GM19463 (cell line): ENCODE measurements at regions not wholly inside any gene's neighbourhood (a gene's known extent, or its start where the extent isn't known, plus 50 kb on each side); places are given as distances from the start of the nearest gene placed in this dataset.

Experiments
- ATAC-seq: cut with Tn5 transposase; IDR thresholded peaks from one replicate; pipeline ENCODE4 v1.9.1; 2021; ENCODE audit warnings: mild to moderate bottlenecking, moderate library complexity; ENCODE audit not compliant: unreplicated experiment

DNA sequence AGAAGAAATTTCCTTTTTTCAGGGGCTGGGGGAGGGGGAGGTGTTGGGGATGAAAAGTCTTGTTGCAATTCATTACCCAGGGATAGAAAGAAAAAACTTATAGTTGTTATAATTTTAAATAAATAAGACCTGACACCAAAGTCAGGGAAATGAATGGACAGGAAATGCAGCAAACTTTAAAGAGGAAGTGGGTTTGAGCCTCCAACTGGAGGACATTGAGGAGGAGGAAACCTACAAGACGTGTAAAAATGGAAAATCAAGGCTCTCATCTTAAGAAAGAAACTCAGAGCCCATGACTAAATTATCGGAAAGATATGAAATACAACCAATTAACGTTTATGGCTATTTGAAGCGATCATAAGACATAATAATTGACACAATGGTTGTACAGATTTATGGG, 54.4 kb downstream of the NIBAN1 start:
- no peak for ATAC-seq

DNA sequence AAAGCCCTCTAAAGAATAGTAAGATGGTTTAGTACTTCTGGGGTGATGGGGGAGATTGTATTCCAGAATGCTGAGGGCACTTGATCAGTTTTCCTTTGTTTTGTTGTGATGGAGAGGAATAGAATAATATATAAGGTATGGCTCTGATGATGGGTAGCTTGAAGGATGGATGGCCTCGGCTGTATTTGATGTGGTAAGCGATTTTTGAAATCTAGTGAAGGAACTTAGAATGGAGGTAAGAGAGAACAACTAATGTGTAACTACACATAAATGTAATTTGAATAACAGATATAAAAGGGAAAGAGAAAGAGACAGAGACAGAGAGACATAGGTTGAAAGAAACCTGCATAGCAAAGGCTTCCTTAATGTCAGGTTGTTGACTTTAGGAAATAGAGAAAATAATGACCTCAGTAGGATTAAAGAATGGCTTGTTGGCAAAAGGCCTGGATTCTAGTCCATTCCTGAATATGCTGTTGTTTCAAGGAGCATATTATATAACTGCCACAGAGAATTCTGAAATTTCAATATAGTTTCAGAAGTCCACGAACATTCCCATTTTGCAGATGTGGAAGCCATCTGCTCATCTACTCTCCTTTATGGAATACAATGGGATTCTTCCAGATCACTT, 58.7 kb downstream of the NIBAN1 start:
- no peak for ATAC-seq

DNA sequence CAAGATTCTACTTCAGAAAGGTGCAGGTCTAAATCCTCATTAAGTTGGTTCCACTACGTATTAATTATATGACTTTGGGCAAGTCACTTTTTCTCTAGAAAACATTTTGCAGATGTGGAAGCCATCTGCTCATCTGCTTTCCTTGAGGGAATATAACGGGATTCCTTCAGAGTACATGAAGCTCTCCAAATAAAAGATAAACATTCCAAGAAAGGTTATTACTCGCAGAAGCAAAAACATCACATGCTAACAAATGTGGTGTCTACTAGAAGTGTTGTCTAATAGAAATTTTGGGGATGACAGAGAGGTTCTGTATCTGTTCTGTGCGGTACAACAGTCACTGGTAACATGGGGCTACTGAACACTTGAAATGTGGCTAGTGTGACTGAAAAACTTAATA, 60.2 kb downstream of the NIBAN1 start:
- no peak for ATAC-seq

DNA sequence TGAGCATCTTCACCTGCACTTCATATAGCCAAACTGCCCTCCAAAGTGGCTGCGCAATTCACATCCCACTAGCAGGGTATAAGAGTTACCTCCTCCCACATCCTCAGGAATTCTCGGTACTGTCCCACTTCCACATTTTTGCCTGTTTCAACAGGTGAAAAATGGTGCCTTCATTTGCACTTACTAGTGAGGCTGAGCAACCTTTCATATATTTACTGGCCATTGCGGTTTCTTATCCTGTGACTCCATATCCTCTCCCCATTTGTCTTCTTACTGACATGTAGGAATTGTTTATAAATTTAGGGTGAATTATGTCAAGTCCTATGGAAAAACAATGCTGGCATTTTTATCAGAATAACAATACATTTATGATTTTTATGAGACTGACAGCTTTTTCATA, 61.9 kb downstream of the NIBAN1 start:
- ATAC-seq: no peak

DNA sequence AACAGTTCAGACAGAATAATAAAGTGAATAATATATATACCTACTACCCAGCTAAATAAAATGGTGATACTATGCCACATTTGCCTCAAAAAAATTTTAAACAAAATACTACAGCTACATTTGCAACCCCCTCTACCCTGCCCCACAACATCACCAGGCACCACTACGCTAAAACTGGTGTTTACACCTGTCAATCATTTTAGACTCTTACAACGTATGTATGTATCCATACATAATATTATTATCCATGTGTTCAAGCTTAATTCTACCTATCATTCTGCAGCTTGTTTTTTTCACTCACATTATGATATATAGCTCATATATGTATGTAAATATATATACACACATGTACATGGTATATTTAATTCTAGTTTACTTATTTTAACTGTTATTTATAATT, 62.5 kb downstream of the NIBAN1 start:
- ATAC-seq: no peak

DNA sequence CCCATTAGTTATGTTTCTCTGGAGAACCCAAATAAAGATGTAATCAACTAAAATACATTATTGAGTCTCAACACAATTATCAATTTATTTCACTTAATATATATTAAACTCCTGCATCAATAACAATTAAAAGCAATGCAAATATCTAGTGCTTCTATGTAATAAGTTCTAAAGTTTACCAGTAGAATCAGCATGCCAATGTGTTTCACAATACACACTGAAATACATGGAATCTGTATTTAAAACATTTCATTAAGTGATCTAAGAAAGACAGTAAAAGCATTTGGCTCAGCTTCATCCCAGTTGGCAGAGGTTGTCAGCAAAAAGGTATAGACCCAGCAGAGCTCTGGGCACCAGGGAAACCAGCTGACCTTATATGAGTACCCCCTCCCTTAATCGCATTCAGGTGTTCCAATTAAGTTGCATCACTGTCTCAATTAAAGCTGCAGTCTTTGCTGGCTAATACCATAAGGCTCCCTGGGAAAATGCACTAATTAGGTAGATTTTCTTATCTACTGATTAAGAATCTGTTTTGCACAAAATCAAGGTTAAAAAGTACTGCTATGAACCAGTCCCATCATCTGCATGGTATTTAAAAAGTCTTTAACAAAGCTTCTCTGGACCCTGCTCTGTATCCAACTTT, 63.1 kb downstream of the NIBAN1 start:
- ATAC-seq: no peak

DNA sequence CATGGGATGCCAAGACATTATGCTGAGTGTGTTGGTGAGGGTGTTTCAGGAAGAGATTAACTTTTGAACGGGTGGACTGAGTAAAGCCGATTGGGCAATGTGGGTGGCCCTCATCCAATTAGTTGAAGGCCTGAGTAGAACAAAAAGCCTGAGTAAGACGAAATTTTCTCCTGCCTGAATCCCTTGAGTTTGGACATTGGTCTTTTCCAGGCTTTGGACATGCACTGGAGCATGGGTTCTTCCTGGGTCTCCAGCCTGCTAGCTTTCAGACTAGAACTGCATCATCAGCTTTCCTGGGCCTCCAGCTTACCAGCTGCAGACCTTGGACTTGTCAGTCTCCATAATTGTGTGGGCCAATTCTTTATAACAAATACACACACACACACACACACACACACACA, 63.6 kb downstream of the NIBAN1 start:
- no peak for ATAC-seq

DNA sequence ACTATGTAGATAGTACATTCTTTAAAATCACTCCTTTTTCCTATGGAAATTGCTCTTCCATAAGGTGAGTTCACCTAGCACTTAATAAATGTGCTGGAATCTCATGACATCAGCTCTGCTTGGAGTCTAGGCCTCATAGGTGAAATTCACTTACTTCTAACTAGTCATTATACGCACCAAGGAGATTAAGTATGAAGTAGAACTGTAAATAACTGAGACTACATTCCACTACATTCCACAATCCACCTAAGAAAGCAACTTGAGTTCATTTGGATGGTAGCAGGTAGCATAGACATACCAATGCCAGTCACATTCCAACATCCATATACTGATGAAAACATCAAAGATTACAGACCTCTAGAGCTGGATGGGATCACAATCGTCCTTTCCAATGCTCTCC, 64.3 kb downstream of the NIBAN1 start:
- ATAC-seq: no peak

DNA sequence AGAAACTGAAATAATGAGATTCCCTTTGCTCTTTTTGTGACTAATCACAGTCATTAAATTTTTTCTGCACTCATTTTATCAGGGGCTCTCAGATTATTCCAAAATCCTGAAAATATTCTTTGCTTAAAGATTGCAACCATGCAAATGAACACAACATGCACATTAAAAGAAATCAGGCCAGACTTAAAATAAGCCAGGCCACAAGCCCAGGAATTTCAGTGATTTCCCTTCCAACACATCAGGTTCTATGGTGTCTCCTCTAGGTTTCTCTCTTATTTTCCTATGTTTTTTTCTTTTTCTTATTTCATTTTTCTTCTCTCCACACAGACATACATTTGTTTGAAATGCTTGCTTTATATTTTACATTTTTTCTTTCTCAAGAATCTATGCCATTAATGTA, 65.3 kb downstream of the NIBAN1 start:
- no peak for ATAC-seq

DNA sequence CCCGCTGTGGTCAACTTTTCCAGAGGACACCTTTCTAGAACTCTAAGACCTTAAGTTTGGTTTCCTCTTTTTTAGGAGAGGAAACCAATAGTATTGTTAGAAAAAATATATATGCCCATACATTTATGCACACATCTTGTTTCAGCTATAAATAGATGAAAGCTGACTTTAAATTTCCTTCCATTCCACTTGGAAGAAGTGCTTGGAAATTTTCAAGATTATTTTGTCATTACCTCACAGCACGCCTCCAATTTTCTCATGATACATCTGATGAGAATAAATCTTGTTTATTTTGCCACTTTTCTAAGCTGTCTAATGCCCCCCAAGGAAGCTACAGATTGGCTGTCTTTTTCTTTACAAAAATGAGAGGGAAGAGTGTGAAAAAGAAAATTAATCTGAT, 65.8 kb downstream of the NIBAN1 start:
- no peak for ATAC-seq

DNA sequence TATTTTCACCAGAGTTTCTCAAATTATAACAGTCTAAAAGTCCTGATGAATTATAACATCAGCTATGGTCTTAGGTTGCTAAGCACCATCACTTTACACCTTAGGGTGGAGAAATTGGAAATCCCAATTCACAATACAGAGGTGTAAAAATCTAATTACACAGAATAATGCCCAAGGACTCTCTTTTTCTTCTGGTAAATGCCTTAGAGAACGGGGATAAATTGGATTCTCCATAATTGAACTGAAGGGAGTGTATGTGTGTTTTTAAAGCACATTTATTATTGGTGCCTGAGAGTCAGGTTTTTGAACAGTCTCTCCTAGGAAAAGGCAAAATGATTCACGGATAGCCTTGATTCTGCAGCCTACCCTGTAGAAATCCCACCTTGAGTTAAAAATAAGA, 66.8 kb downstream of the NIBAN1 start:
- ATAC-seq: no peak

DNA sequence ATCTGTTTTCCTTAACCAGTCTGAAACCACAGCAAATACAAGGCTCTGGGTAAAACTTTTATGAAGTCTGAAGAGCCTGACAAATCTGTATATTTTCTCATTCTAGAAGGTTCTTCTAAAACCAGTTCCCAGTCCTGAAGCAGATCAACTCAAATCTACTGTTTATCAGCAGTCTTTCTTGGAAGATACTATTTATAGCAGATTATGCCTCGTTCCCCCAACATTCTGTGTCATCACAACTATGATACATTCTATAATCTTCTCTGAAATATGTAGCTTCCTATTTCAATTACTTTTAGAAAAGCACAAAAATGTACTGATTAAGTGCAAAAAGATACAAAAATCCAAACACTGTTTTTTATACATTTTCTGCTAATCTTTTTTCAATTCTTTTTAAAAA, 67.5 kb downstream of the NIBAN1 start:
- no peak for ATAC-seq

DNA sequence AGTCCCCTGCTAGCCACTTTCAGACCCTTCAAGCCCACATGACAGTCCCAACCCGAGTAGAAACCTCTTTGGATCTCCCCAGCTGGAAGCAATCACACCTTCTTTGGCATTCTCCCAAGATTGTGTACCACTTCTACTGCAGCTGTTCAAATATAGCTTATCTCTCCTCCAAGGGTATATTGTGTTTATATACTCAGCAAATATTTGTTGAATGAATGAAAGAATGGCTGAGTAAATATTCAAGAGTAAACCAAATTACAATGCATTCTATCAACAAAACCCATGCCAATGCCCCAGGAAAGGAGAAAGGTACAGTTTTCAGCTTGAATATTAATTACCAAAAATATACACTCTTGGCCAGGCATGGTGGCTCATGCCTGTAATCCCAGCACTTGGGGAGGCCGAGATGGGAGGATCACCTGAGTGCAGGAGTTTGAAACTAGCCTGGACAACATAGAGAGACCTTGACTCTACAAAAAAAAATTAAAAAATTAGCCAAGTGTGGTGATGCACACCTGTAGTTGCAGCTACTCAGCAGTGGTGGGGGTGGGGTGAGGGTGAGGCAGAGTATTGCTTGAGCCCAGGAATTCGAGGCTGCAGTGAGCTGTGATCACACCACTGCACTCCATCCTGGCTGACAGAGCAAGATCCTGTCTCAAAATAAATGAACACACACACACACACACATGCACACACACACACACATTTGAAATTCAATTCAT, 68.5 kb downstream of the NIBAN1 start:
- ATAC-seq: no peak

DNA sequence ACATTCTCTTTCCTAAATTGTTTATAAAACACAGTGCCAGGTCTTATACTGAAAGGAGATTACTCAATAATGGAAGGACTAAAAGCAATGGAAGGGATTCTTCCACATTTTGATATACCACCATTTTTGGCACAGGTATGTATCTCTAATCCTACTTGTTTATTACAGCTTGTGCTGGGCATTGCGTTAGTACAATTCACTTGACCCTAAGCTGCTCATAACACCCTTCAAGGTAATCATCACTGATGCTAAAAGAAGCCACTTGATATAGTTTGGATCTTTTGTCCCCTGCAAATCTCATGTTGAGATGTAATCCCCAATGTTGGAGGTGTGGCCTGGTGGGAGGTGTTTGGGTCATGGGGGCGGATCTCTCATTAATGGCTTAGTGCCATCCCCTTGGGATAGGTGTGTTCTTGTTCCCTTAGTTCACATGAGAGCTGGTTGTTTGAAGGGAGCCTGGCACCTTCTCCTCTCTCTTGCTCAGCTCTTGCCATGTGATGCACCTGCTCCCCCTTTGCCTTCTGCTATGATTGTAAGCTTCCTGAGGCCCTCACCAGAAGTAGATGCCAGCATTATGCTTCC, 71.1 kb downstream of the NIBAN1 start:
- no peak for ATAC-seq

DNA sequence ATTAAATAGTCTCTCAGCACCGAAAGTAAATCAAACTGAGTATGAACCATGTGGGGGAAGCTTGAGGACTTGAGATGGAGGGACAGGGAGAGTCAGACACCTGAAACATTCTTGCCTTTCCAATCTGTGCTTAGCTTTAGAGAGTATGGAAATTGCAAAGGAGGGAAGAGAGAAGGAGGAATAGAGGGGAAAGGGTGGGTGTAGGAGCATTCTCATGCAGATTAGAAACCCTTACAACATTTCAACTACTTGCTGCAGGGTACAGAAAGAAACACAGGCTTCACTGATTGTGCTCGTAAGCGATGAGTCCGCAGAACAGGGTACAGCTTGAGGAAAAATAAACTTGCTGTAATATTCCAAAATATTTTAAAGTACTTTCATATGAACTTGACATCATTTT, 73.8 kb downstream of the NIBAN1 start:
- ATAC-seq: no peak

DNA sequence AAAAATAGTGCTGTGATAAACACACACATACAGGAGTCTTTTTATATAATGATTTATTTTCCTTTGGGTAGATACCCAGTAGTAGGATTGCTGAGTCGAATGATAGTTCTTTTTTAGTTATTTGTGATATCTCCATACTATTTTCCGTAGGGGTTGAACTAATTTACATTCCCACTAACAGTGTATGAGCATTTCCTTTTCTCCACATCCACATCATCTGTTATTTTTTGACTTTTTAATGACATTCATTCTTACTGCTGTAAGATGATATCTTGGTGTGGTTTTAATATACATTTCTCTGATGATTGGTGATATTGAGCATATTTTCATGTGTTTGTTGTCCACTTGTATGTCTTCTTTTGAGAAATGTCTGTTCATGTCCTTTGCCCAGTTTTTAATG, 78.3 kb downstream of the NIBAN1 start:
- no peak for ATAC-seq

DNA sequence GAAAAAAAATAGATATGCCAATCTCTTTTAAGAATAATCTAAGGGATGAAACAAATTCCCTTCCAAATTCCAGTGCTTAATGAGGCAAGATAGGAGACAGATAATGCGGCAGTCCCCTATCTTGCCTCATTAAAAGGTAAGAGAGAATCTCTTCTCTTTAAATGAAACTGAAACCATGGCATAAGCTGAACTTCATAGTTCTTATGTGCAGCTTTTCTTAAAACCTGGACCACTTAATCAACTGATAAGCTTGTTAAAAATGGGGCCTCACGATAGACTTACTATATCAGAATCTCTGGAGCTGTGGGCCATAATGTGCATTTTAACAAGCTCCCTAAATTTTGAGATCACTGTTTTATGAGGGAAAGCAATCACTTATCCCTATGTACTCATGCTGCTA, 79.2 kb downstream of the NIBAN1 start:
- no peak for ATAC-seq

DNA sequence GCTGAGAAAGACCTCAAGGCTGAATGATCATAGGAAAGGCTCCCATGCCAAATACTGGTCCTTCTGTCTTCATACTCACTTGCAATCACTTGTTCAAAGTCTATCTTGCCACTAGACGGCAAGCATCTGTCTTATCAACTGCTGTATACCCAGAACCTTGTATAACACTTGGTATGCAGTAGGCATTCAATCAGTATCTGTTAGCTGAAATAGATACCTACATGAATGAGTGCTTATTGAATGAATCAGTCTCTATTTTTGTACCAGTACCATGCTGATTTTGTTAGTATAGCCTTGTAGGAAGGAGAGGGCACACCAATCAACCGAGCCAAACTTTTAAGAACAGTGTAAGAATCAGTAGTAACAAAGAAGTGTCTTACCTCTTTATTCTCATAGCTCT, 80.6 kb downstream of the NIBAN1 start:
- ATAC-seq: no peak

DNA sequence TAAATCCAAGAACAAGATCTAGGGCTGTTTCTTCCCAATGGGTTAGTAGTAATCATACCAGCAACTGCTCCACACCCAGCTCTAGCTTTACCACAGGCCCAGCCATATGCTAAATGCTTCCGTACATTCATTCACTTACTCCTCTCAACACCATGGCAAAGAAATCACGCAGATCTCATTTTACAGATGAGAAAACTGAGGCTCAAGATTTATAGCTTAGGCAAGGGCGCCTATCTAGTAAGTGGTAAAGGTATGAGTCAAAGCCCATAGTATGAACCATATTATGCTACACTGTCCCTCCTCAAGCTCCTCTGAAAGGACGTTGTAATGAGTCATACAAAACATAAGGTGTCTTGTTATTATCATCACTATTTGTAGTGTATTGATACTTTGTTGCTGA, 82.2 kb downstream of the NIBAN1 start:
- peak; percentile 87 for ATAC-seq

DNA sequence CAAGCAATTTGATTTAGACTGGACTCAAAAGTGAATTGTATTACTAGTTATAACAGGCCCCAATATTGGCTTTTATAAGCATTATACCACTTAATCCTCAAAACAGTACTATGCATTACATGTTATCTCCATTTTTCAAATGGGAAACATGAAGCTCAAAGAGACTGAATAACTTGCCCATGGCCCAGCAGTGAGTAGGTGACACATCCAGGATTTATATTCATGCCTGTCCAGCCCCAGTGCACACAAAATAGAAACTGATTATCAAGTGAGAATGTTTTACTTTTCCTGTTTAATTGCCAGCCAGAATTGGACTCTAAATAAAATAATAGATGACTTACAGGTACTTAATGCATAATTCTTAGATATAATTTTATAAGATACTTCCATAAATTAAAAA, 82.9 kb downstream of the NIBAN1 start:
- ATAC-seq: no peak

DNA sequence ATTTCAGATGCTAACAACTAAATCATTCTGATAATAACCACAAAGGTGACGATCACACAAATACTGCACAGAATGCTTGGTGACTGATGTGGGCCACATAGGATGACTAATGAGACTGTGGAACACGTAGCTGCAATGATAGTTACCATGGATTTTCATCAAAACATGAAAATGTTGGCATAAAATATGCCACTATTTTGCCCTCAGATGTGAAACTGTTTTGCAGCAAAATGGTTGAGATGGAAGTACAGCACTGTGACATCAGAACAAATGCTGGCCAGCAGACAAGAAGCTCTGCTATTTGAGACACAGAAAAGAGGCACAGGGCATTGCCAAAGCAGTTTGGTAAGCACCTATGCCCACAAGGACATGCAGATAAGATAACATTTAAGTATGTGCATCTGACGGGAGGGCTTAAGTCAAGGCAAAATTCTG, 83.8 kb downstream of the NIBAN1 start:
- ATAC-seq: no peak

DNA sequence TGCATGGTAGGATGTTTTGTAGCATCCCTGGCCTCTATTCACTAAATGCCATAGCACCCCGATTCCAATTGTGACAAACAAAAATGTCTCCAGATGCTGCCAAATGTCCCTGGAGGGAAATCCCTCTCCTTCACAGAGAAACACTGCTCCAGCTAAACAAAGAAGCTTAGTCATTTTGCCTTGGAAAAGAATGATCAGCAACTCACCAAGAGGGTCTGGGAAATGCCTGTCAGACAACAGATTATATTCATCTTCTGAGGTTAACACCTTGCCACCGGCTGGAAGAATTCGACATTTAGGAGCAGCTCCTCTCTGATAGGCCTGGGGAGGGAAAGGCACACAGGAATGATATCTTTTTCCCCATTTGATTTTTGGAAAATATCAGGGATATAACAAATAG, 84.4 kb downstream of the NIBAN1 start:
- ATAC-seq: no peak
